CD4-positive, CD25-positive, alpha-beta regulatory T cell (primary cell): ENCODE measurements at regions not wholly inside any gene's neighbourhood (a gene's known extent, or its start where the extent isn't known, plus 50 kb on each side); places are given as distances from the start of the nearest gene placed in this dataset.
"Not testable (repeated sequence)": the region's sequence is repeated elsewhere in the genome, so short reads cannot be mapped to it uniquely, and the experiment has no call there.

ENCODE experiments used
- ATAC-seq, 2 donors: fragments of 150-1000 bp; cut with Tn5 transposase; one replicate each; pipeline ENCODE4 v1.10.0; 2021; ENCODE audit warnings: low read depth in 2 of 2, moderate number of reproducible peaks in 2 of 2, moderate library complexity in 1 of 2
- DNase-seq, 3 donors: peaks; one replicate each; pipeline versions ENCODE4 v3.0.0 to v3.0.0-alpha.2; 2012 to 2022; ENCODE audit warnings: mixed read lengths in 1 of 3
- H3K27ac ChIP-seq: one replicate; pipeline ENCODE4 v1.7.0; 2013; ENCODE audit warnings: mild to moderate bottlenecking, low read length; ENCODE audit not compliant: insufficient read depth, poor library complexity, severe bottlenecking
- H3K27me3 ChIP-seq: one replicate; pipeline ENCODE4 v1.7.0; 2013; ENCODE audit warnings: low read length; ENCODE audit not compliant: control insufficient read depth, insufficient read depth
- H3K36me3 ChIP-seq: one replicate; pipeline ENCODE4 v1.7.0; 2013; ENCODE audit warnings: mild to moderate bottlenecking, low read length, moderate library complexity; ENCODE audit not compliant: control insufficient read depth, insufficient read depth
- H3K4me1 ChIP-seq: 2 replicates; pipeline ENCODE4 v1.7.0; 2013; ENCODE audit warnings: mild to moderate bottlenecking, low read length; ENCODE audit not compliant: insufficient read depth, control insufficient read depth, poor library complexity, severe bottlenecking
- H3K4me3 ChIP-seq: one replicate; pipeline ENCODE4 v1.7.0; 2013; ENCODE audit warnings: low read depth, mild to moderate bottlenecking, low read length, moderate library complexity
- H3K9me3 ChIP-seq, 2 experiments: 1 replicate in 1 of 2; 2 replicates in 1 of 2; pipeline ENCODE4 v1.7.0; 2013; ENCODE audit warnings: low read length in 2 of 2, mild to moderate bottlenecking in 1 of 2, moderate library complexity in 1 of 2; ENCODE audit not compliant: control insufficient read depth in 2 of 2
- H3K27ac Mint-ChIP-seq, 3 donors: one replicate each; pipeline ENCODE4 v1.8.0; 2020 to 2022; ENCODE audit warnings: mild to moderate bottlenecking in 3 of 3, mixed read lengths in 3 of 3, moderate library complexity in 2 of 3
- H3K27me3 Mint-ChIP-seq: one replicate; pipeline ENCODE4 v1.8.0; 2022; ENCODE audit warnings: mild to moderate bottlenecking, mixed read lengths
- H3K36me3 Mint-ChIP-seq: one replicate; pipeline ENCODE4 v1.8.0; 2020; ENCODE audit warnings: mixed read lengths
- H3K4me1 Mint-ChIP-seq, 4 donors: one replicate each; pipeline ENCODE4 v1.8.0; 2020 to 2022; ENCODE audit warnings: mixed read lengths in 4 of 4, mild to moderate bottlenecking in 1 of 4
- H3K4me3 Mint-ChIP-seq, 4 donors: one replicate each; pipeline ENCODE4 v1.8.0; 2020 to 2022; ENCODE audit warnings: mild to moderate bottlenecking in 4 of 4, mixed read lengths in 4 of 4, moderate library complexity in 3 of 4
- H3K9me3 Mint-ChIP-seq, 7 donors: one replicate each; pipeline ENCODE4 v1.8.0; 2020 to 2022; ENCODE audit warnings: mixed read lengths in 7 of 7, mild to moderate bottlenecking in 3 of 7, moderate library complexity in 2 of 7

DNA sequence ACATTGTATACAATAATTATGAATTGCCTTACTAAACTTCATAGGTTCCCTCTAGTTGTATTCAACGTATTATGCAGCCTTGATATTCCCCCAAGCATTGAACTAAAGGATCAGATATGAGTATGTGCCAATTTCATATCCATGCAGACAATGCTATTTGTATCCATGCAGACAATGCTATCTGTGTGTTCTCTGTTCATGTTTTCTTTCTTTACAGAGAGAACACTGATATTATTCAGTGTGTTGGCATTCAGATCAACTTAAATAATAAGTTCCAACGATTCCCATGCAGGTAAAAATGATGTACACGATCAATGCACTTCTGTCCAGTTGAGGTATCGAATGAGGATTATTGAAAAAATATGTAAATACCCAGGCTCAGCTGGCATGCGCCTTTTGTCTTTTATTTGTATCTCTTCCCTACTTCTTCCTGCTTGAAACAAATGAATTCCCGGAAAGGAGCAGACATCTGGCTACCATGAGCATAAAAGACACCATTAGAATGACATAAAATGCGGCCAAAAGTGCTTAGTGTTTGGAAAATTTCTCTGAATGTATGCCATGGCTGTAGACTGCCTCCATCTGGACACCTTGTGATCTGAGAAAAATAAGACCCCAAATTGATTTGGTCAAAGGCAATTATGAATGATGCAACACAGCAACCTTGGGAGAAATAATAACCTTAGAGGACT is 731.5 kb downstream of the SLITRK1 start:
- Histone ChIP-seq H3K9me3 (no peaks in the 10 kb centered on the region), H3K4me3 (no peak overlapping the region), H3K27ac (no peak overlapping the region), H3K27me3 (no peaks in the 10 kb centered on the region), H3K4me1 (no peaks in the 10 kb centered on the region), H3K36me3 (no peaks in the 10 kb centered on the region)
- no peaks in the 10 kb centered on the region for H3K36me3 Mint-ChIP-seq
- H3K4me3 Mint-ChIP-seq: no peak overlapping the region
- peaks cover 4% of the 10 kb centered on the region for H3K27me3 Mint-ChIP-seq
- no peak overlapping the region for H3K27ac Mint-ChIP-seq
- H3K9me3 Mint-ChIP-seq: peaks cover 0 to 8% (median 3%) of the 10 kb centered on the region in 7 donors
- H3K4me1 Mint-ChIP-seq: no peaks in the 10 kb centered on the region
- no peak for DNase-seq
- ATAC-seq: no peak

DNA sequence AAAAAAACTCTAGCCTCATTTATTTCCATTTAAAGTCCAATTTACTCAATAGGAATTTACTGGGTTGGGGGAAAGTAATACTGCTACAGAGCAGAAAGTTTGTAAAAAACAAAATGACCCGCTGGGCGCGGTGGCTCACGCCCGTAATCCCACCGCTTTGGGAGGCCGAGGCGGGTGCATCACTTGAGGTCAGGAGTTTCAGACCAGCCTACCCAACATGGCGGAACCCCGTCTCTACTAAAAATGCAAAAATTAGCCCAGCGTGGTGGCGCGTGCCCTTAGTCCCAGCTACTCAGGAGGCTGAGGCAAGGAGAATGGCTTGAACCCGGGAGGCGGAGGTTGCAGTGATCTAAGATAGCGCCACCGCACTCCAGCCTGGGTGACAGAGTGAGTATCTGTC is 745.6 kb downstream of the SLITRK1 start:
- no peaks in the 10 kb centered on the region for H3K36me3 Mint-ChIP-seq
- H3K27ac ChIP-seq: no peak overlapping the region
- no peaks in the 10 kb centered on the region for H3K36me3 ChIP-seq
- H3K27ac Mint-ChIP-seq: no peak overlapping the region
- no peak overlapping the region for H3K4me3 Mint-ChIP-seq
- ATAC-seq (no peak), DNase-seq (no peak)
- H3K9me3 Mint-ChIP-seq: peaks cover 0 to 21% (median 7%) of the 10 kb centered on the region in 7 donors
- H3K27me3 ChIP-seq: no peaks in the 10 kb centered on the region
- no peaks in the 10 kb centered on the region for H3K4me1 ChIP-seq
- H3K27me3 Mint-ChIP-seq: no peaks in the 10 kb centered on the region
- no peaks in the 10 kb centered on the region for H3K4me1 Mint-ChIP-seq
- no peak overlapping the region for H3K4me3 ChIP-seq
- H3K9me3 ChIP-seq: peaks cover 0 to 6% of the 10 kb centered on the region in 2 experiments

GRCh38 chr13:83125791-83126190 is 756.5 kb downstream of the SLITRK1 start:
- Mint-ChIP-seq H3K36me3 (no peaks in the 10 kb centered on the region), H3K27me3 (no peaks in the 10 kb centered on the region), H3K27ac (no peak overlapping the region), H3K4me3 (no peak overlapping the region), H3K4me1 (peaks cover 0 to 3% (median 0%) of the 10 kb centered on the region in 4 donors), H3K9me3 (peaks cover 0 to 13% (median 6%) of the 10 kb centered on the region in 7 donors)
- Histone ChIP-seq H3K36me3 (no peaks in the 10 kb centered on the region), H3K4me1 (no peaks in the 10 kb centered on the region), H3K4me3 (no peak overlapping the region), H3K27ac (no peak overlapping the region), H3K27me3 (no peaks in the 10 kb centered on the region), H3K9me3 (no peaks in the 10 kb centered on the region)
- no peak for DNase-seq
- ATAC-seq: no peak

DNA sequence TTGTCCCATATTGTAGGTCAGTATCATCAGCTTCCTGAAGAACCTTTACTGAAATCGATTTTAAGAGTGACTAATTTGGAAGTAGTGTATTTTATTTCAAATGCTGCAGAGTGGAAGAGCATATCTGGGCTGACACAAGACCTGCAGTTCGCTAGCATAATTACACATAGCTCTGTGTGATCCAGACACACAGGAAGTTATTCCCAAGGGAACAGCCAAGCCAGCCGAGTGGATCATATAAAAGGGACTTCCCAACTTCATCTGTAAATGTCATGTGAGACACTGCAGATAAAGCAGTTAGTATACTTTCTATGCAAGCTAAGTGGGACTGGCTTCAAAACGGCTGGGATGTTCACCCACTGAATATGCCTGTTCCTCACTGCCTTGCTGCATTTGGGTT is 760.4 kb downstream of the SLITRK1 start:
- no peak overlapping the region for H3K27ac Mint-ChIP-seq
- no peak overlapping the region for H3K4me3 Mint-ChIP-seq
- no peak for ATAC-seq

DNA sequence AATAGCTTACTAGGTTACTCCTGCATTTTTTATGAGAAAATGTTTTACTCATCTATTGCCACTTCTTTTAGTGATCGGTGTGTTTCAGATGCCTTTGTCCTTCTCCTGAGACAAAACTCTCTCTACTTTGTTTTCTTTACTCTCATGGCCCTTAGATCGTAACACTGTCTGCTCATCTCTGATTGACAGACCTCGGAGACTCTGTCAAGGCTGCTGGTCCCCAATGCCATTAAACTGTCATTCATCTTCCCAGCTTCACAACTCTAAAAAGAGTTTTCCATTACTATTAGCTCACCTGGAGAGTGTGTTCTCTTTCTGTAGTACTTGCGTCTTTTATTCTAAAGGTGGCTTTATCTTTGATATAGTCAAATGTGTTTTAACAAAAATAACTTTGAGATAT is 765.2 kb downstream of the SLITRK1 start:
- Mint-ChIP-seq H3K27ac (no peak overlapping the region), H3K4me1 (no peaks in the 10 kb centered on the region), H3K36me3 (no peaks in the 10 kb centered on the region), H3K9me3 (peaks cover 0 to 12% (median 9%) of the 10 kb centered on the region in 7 donors), H3K27me3 (no peaks in the 10 kb centered on the region), H3K4me3 (no peak overlapping the region)
- H3K27ac ChIP-seq: no peak overlapping the region
- H3K36me3 ChIP-seq: no peaks in the 10 kb centered on the region
- no peak for DNase-seq
- no peaks in the 10 kb centered on the region for H3K9me3 ChIP-seq
- H3K27me3 ChIP-seq: no peaks in the 10 kb centered on the region
- no peaks in the 10 kb centered on the region for H3K4me1 ChIP-seq
- ATAC-seq: no peak
- no peak overlapping the region for H3K4me3 ChIP-seq

More for the DNA sequence above, 760.4 kb downstream of the SLITRK1 start:
- H3K27me3 Mint-ChIP-seq: no peaks in the 10 kb centered on the region
- peaks cover 0 to 14% (median 8%) of the 10 kb centered on the region in 7 donors for H3K9me3 Mint-ChIP-seq
- DNase-seq: no peak
- H3K36me3 Mint-ChIP-seq: no peaks in the 10 kb centered on the region
- Histone ChIP-seq H3K27ac (no peak overlapping the region), H3K9me3 (no peaks in the 10 kb centered on the region), H3K36me3 (no peaks in the 10 kb centered on the region), H3K27me3 (no peaks in the 10 kb centered on the region), H3K4me1 (no peaks in the 10 kb centered on the region), H3K4me3 (no peak overlapping the region)
- H3K4me1 Mint-ChIP-seq: peaks cover 0 to 3% (median 0%) of the 10 kb centered on the region in 4 donors

DNA sequence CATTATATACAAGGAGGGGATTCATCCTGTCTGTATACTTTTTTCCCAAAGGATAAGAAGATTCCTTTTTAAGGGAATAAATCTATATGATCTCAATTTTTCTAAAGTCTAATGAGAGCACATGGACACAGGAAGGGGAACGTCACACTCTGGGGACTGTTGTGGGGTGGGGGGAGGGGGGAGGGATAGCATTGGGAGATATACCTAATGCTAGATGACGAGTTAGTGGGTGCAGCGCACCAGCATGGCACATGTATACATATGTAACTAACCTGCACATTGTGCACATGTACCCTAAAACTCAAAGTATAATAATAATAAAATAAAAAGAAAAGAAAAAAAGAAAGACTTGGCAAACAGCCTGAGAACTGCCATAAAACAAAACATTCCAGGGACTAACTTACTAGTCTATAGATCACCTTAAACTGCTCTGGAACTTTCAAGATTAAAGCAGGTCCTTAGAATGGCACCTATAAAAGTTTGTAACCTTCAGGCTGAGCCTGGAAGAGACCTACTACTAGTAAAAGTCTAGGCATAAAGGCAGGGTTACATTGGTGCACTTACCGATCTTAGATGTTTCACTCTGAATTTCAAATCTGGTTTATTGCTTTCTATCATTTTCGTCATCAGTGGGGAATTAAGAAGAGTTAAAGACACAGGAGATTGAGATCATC is 780.6 kb downstream of the SLITRK1 start:
- not testable (repeated sequence) for H3K4me1 Mint-ChIP-seq, H3K4me3 Mint-ChIP-seq, H3K9me3 ChIP-seq, DNase-seq, H3K4me1 ChIP-seq, ATAC-seq, H3K27me3 ChIP-seq, H3K4me3 ChIP-seq, H3K27ac Mint-ChIP-seq, H3K36me3 Mint-ChIP-seq, H3K27me3 Mint-ChIP-seq, H3K36me3 ChIP-seq, H3K27ac ChIP-seq
- H3K9me3 Mint-ChIP-seq: peaks cover 0 to 16% (median 7%) of the 10 kb centered on the region in 7 donors

DNA sequence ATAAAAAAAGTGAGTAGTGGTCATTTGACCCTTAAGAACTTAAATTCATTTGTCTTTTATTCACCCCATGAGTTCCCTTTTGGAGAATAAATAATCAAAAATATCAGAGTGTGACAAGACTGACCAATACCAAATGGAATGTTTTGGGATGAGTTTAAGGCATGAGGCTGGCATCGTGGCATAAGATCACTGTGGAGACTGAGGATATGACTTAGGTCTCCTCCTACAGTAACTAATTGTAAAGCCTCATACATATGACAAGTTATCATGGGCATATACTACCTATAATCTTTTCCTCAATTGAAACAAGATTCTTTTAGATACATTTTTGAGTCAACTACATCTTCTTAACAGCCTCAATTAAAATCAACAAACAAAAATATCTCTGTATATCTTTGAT is 782.0 kb downstream of the SLITRK1 start:
- no peak overlapping the region for H3K27ac Mint-ChIP-seq
- H3K9me3 ChIP-seq: no peaks in the 10 kb centered on the region
- no peak overlapping the region for H3K4me3 Mint-ChIP-seq
- DNase-seq (no peak), ATAC-seq (no peak)
- no peaks in the 10 kb centered on the region for H3K36me3 ChIP-seq
- H3K27me3 ChIP-seq: no peaks in the 10 kb centered on the region
- no peaks in the 10 kb centered on the region for H3K36me3 Mint-ChIP-seq
- H3K9me3 Mint-ChIP-seq: peaks cover 1 to 16% (median 9%) of the 10 kb centered on the region in 7 donors
- H3K4me1 Mint-ChIP-seq: no peaks in the 10 kb centered on the region
- H3K4me1 ChIP-seq: no peaks in the 10 kb centered on the region
- H3K27me3 Mint-ChIP-seq: no peaks in the 10 kb centered on the region
- H3K27ac ChIP-seq: no peak overlapping the region
- no peak overlapping the region for H3K4me3 ChIP-seq

DNA sequence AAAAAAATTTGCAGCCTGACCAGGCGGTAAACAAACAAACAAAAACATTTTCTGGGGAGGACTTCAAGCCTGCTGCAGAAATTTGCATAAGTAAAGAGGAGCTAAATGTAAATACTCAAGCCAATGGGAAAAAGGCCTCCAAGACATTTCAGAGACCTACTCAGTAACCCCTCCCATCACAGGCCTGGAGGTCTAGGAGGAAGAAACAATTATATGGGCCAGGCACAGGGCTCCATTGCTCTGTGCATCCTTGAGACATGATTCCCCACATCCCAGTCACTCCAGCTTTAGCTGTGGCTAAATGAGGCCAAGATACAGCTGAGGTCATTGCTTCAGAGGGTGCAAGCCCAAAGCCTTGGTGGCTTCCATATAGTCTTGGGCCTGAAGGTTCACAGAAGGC is 793.4 kb downstream of the SLITRK1 start:
- no peaks in the 10 kb centered on the region for H3K4me1 ChIP-seq

More for the DNA sequence above, 793.4 kb downstream of the SLITRK1 start:
- no peaks in the 10 kb centered on the region for H3K36me3 Mint-ChIP-seq
- ATAC-seq: no peak
- H3K27me3 Mint-ChIP-seq: no peaks in the 10 kb centered on the region
- H3K4me3 Mint-ChIP-seq: no peak overlapping the region
- Histone ChIP-seq H3K27ac (no peak overlapping the region), H3K27me3 (no peaks in the 10 kb centered on the region), H3K4me3 (no peak overlapping the region), H3K36me3 (no peaks in the 10 kb centered on the region), H3K9me3 (no peaks in the 10 kb centered on the region)
- H3K9me3 Mint-ChIP-seq: peaks cover 0 to 39% (median 7%) of the 10 kb centered on the region in 7 donors
- no peak for DNase-seq
- peaks cover 0 to 5% (median 0%) of the 10 kb centered on the region in 4 donors for H3K4me1 Mint-ChIP-seq
- no peak overlapping the region for H3K27ac Mint-ChIP-seq
